G401.6 (cell line): ENCODE measurements at regions not wholly inside any gene's neighbourhood (a gene's known extent, or its start where the extent isn't known, plus 50 kb on each side); places are given as distances from the start of the nearest gene placed in this dataset.

ENCODE experiments used
- FAIRE-seq: peaks from 2 replicates; lab custom pipeline; 2012; peaks lifted over from hg19 to GRCh38; lab: Jason Lieb, UNC

DNA sequence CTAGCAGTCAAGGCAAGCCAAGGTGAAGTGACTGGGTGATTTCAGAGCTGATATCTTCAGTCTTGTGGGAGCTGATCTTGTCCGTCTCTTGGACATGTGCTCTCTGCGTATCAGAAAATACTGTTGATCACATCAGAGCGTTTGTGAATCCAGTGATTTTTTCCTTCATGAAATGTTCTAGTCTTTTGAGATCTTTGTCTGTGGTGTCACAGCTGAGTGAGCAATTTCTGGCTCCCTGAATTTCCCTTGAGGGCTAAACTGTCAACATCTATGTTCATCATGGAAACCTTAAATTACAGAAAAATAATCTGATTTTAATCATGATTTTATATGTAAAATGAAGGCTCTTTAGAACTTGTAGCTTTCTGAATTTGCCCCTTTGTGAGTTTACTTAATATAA is 432.0 kb downstream of the CCDC85A start:
- no peak for FAIRE-seq

DNA sequence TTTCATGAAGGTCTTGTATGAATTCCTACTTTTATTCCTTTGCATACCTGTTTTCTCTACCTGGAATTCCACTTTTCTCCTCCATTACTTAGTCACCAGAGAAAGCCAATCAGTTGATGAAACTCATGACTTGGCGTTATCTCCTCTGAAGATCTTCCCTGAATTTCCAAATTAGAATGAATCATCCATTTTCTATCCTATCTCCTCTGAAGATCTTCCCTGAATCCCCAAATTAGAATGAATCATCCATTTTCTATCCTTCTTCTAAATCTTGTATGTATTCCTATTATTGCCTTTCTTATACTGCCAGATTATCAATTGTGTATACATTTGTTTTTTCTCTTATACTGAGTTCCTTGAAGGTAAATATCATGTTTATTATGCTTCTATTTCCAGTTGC is 440.4 kb downstream of the CCDC85A start:
- no peak for FAIRE-seq

DNA sequence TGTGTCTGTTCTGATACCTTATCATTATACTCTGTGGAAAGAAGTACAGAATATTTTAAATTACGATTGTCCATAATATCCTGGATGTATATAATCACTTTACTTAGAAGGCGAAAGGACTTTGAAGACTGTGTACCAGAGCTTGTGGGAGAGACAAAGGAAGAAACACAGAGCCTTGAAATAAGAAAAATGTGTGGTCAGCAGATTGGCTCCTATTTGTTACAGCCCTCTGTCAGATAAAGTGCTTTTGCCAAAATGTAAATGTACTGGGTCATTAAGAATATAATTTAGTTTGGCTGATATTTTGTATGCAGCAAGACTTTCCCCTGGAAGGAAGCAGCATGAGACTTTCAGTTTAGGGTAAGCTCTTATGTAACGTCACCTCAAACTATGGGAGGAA is 443.1 kb downstream of the CCDC85A start:
- no peak for FAIRE-seq

DNA sequence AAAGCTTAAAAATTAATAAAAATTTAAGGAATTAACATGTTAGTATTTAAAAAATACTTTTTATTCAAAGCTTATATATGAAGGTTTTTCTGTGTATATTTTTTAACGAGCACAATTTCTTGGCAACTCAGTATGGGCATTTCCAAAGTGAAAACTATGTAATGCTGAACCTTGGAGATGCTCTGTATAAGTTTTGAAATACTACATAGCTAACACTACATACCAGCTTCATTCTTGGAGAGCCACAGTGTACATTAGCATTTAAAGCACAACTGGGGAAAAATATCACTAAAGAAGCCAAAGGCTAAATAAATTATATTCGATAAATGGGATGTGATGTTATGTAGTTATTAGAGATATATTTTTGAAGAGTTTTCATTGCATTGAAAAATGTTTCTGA is 446.5 kb downstream of the CCDC85A start:
- FAIRE-seq = no peak

GRCh38 chr2:56647997-56648396 is 464.2 kb downstream of the CCDC85A start:
- FAIRE-seq = no peak

- FAIRE-seq = no peak
Observed at GRCh38 chr2:56648802-56649201, 465.0 kb downstream of the CCDC85A start.

GRCh38 chr2:56654936-56655335 is 471.1 kb downstream of the CCDC85A start:
- no peak for FAIRE-seq

GRCh38 chr2:56656826-56657225 is 473.0 kb downstream of the CCDC85A start:
- FAIRE-seq = no peak

- no peak for FAIRE-seq
Observed at GRCh38 chr2:56666777-56667176, 483.0 kb downstream of the CCDC85A start.

GRCh38 chr2:56671973-56672569 is 488.3 kb downstream of the CCDC85A start:
- no peak for FAIRE-seq

DNA sequence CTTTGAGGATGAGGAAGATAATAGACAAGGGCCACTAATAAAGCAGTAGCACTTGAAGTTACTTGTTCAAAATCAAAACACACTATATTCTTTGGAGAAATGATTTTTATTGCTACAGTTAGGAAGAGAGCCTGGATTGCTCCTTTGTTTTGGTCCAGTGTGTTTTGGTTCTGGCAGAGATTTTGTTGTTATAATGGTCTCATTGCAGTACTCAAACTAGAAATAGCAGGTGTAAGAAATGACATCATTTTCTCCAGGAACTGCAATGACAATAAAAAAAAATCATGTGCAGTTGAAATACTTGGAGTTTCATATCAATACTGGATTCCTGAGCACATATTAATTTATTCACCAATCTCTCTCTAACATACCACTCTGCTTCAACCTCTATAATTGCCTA is 490.3 kb downstream of the CCDC85A start:
- FAIRE-seq = no peak

GRCh38 chr2:56676966-56677365 is 493.2 kb downstream of the CCDC85A start:
- FAIRE-seq = no peak

DNA sequence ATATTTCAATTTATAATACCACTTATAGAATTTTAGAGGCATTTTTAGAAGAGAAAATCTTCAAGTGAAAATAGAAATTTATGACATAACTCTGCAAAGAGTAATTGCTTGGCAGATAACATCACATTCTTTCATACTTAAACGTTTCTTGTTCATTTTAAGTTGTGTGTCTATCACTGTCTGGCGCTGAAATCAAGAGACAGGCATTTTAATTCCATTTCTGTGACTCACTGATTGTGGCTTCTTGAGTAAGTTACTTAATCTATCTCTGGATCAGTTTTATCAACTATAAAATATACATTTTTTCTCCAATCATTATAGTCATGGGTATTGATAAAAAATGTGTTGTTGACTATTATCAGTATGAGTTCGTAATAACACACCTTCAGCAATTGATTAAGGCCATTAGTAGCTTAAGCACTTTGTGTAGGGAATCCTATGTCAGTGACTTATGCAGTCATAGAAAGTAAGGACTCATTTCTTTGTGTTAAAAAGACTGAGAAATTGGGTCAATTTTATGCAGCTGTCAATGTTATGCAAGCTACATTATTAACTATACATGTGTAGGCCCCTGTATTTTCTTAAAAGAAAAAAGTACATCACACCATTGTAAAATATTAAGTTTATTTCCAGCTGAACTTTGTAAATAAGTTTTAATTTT is 497.3 kb downstream of the CCDC85A start:
- FAIRE-seq = no peak

DNA sequence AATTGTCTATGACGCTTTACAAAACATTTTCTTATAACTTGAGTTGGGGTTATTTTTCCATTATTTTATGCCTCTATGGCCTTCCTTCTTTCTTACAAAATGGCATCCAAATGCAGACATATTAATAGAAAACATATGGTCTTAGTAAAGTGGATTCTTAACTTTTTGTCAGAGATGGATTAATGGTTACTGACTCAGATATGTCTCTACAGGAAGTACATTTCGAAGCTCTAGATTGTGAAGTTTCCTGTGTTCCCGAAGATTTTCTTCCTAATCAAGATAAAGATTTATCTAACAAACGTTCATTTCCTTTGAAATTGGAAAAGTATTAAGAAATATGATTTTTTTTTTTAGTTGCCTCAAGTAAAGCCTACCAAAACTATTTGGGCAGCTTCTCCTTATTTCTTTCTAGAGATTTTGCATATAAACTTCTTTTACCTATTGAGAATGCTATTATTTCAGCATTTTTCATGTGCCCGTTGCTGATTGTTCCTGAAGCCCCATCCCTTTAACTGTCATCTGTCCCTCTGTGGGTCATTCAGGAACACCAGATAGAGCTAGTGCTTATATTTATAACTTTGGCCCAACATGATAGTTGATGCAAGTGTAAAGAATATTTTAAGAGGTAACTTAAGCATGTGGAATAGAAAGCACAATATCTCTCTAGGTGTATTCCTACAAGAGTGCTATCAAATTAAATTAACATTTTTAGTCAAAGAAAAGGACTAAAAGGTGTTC is 498.0 kb downstream of the CCDC85A start:
- FAIRE-seq = no peak

DNA sequence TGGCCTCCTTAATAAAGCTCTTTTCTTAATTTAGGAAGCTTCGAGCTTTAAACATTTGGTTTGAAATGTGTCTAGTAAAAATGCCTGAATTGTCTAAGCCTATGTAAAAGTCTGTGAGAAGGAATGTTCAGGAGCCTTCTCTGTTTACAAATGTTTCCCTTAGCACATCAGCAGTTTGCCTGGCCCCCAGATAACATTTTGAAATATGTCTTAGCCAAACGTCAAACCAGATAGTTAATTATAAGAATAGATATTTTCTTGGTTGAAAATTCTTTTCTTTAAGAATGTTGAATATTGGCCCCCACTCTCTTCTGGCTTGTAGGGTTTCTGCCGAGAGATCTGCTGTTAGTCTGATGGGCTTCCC is 498.6 kb downstream of the CCDC85A start:
- no peak for FAIRE-seq

GRCh38 chr2:56684327-56684726 is 500.5 kb downstream of the CCDC85A start:
- no peak for FAIRE-seq

DNA sequence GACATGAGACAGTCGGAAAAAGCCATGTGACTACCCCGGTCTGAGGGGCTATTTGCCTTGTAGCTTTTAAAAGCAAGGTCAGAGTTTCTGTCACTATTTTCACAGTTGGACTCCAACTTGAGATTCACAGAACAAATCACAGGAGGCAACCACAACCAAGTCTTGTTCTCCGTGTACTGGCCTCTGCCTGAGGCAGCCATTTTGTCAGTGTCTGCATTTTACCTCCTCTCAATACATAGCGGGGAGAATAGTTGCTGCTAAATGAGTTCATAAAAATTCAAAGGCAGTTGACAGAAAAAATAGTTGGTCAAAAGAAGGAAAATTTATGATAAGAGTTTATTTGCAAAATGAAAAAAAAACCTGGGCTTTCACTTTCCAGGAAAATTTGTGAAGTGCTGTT is 501.4 kb downstream of the CCDC85A start:
- no peak for FAIRE-seq

GRCh38 chr2:56687169-56687568 is 503.4 kb downstream of the CCDC85A start:
- FAIRE-seq = no peak

DNA sequence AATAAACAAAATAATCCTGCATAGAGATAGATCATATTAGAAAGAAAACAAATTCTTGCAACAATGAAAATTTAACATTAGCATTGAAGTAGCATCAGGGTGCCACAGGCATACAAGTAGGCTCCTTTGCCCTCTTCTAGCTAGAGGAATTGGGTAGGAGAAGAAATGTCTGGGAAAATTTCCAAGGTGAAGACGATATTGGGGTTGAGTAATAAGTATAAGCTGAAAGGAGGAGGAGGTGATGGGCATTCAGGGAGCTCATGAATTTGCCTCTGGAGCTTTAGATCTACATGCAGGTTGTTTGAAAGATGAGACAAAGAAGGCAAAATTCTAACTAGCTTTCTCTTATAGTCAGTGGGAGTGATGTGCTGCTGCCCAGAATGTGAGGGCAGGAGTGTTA is 504.9 kb downstream of the CCDC85A start:
- FAIRE-seq = no peak

DNA sequence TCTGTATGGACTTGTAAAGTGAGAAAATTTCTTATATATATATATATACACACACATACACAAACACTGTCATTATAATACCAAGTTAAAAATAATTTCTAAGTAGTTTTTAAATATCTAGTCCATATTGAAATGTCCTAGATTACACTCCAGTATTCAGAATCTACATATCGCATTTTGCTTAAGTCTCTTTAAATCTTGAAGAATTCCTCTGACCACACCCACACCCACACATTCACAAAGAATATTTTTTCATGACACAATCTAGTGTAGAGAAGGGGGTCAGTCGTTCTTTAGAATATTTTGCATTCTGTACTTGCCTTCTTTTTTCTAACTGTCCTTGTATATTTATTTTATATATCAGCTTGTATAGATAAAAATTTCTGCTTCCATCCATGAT is 509.7 kb downstream of the CCDC85A start:
- no peak for FAIRE-seq

- no peak for FAIRE-seq
Observed at GRCh38 chr2:56703001-56703400, 519.2 kb downstream of the CCDC85A start.

- no peak for FAIRE-seq
Observed at GRCh38 chr2:56705713-56706112, 521.9 kb downstream of the CCDC85A start.

GRCh38 chr2:56707218-56707617 is 523.4 kb downstream of the CCDC85A start:
- no peak for FAIRE-seq

GRCh38 chr2:56707650-56708049 is 523.9 kb downstream of the CCDC85A start:
- FAIRE-seq = no peak
